LHCN-M2 (cell line): ENCODE measurements at regions not wholly inside any gene's neighbourhood (a gene's known extent, or its start where the extent isn't known, plus 50 kb on each side); places are given as distances from the start of the nearest gene placed in this dataset.

Source experiments
- DNase-seq: peaks from one replicate; pipeline ENCODE4 v3.0.0-alpha.2; 2012; ENCODE audit warnings: low read depth

- DNase-seq, result no peak
These were observed 1740.3 kb downstream of the STIM2 start for GRCh38 chr4:28600958-28601357.

GRCh38 chr4:28621591-28621990 is 1761.0 kb downstream of the STIM2 start:
- peak; percentile 1 for DNase-seq

GRCh38 chr4:28636971-28637370 is 1776.3 kb downstream of the STIM2 start:
- DNase-seq, result no peak

GRCh38 chr4:28639747-28640146 is 1779.1 kb downstream of the STIM2 start:
- no peak for DNase-seq

GRCh38 chr4:28654618-28655017 is 1794.0 kb downstream of the STIM2 start:
- no peak for DNase-seq

GRCh38 chr4:28665306-28665705 is 1804.7 kb downstream of the STIM2 start:
- DNase-seq, result peak; percentile 9

GRCh38 chr4:28675582-28675981 is 1814.9 kb downstream of the STIM2 start:
- DNase-seq, result peak; percentile 8

GRCh38 chr4:28677808-28678207 is 1817.2 kb downstream of the STIM2 start:
- no peak for DNase-seq

GRCh38 chr4:28682847-28683246 is 1822.2 kb downstream of the STIM2 start:
- no peak for DNase-seq

- peak; percentile 50 for DNase-seq
These were observed 1826.0 kb downstream of the STIM2 start for GRCh38 chr4:28686618-28687017.

GRCh38 chr4:28690890-28691289 is 1830.2 kb downstream of the STIM2 start:
- no peak for DNase-seq

GRCh38 chr4:28702571-28702970 is 1841.9 kb downstream of the STIM2 start:
- peak; percentile 3 for DNase-seq

GRCh38 chr4:28709891-28710290 is 1849.2 kb downstream of the STIM2 start:
- peak; percentile 37 for DNase-seq

- no peak for DNase-seq
These were observed 1862.7 kb downstream of the STIM2 start for GRCh38 chr4:28723371-28723770.

GRCh38 chr4:28724239-28724638 is 1863.6 kb downstream of the STIM2 start:
- DNase-seq, result no peak

- DNase-seq, result no peak
These were observed 1869.7 kb downstream of the STIM2 start for GRCh38 chr4:28730304-28730703.

- DNase-seq, result peak; percentile 40
These were observed 1883.4 kb downstream of the STIM2 start for GRCh38 chr4:28744066-28744465.

- DNase-seq, result no peak
These were observed 1893.7 kb downstream of the STIM2 start for GRCh38 chr4:28754376-28754775.

GRCh38 chr4:28755081-28755480 is 1894.4 kb downstream of the STIM2 start:
- no peak for DNase-seq

- peak; percentile 10 for DNase-seq
These were observed 1898.4 kb downstream of the STIM2 start for GRCh38 chr4:28759064-28759463.

- DNase-seq, result no peak
These were observed 1899.4 kb downstream of the STIM2 start for GRCh38 chr4:28760003-28760402.

GRCh38 chr4:28772066-28772465 is 1911.4 kb downstream of the STIM2 start:
- DNase-seq, result peak; percentile 60

- DNase-seq, result no peak
These were observed 1912.1 kb downstream of the STIM2 start for GRCh38 chr4:28772788-28773187.

- no peak for DNase-seq
These were observed 1913.7 kb downstream of the STIM2 start for GRCh38 chr4:28774344-28774743.

GRCh38 chr4:28776004-28776403 is 1915.4 kb downstream of the STIM2 start:
- DNase-seq, result no peak
